SHP77 treated with DMSO at 0.1 percent for 48 hours (cell line): ENCODE measurements at regions not wholly inside any gene's neighbourhood (a gene's known extent, or its start where the extent isn't known, plus 50 kb on each side); places are given as distances from the start of the nearest gene placed in this dataset.

Source experiments
- DNase-seq: peaks from one replicate; lab custom pipeline; 2025; lab: John Stamatoyannopoulos, UW

GRCh38 chr4:31955346-31955745 lies 1235.2 kb downstream of the PCDH7 start:
- DNase-seq, result no peak

GRCh38 chr4:31959972-31960371 lies 1239.8 kb downstream of the PCDH7 start:
- DNase-seq, result no peak

DNA sequence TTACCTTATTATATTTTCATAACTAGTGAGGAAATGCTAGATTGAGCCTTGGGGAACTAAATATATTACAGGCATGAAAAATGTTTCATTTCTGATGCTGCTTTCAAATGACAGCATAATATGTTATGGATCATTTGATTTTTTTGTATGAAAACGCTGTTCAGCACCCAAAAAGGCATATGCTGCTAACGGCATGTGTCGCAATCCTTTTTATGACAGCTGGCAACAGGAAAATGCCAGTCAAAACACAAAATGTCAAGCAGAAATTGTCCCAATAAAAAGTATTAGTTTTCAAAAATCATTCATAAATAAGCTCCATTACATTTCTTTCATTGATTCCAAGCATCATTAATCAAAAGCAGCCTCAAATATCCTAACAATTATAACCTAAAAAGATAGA lies 1244.5 kb downstream of the PCDH7 start:
- no peak for DNase-seq

DNA sequence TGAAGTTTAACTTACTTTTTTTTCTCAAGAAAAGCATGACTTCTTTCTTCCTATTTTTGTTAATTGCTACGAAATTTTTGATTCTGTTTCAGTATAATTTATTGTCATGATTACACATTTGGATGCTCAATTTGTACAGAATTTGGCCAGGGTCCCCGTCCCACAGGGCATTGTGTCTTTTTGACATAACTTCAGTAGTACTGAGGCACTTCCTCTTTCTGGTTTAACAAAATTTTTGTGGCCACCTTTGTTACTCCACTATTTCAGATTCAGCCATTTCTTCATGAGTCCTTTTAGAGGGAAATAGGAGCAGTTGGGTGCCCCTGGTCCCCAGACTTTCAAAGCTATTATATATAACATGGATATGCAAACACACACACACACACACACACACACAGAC lies 1248.7 kb downstream of the PCDH7 start:
- no peak for DNase-seq

- no peak for DNase-seq
Measured at GRCh38 chr4:31974490-31975002, 1254.4 kb downstream of the PCDH7 start.

DNA sequence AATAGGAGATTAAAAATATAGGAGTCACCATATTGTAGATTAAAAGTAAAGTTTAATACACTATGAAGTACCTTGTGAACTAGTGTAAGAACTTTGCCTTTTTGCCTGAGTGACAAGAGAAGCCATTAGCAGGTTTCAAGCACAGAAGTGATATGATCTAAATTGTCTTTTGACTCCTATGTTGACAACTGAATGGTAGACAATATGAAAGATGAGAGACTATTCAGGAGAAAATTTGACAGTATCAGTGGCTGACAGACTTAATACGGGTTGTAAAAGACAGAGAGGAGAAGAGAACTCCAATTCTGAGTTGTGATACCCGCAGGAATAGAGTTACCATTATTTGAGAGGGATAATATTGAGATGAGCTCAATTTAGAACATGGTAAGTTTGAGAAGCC lies 1259.8 kb downstream of the PCDH7 start:
- no peak for DNase-seq

- DNase-seq, result no peak
Measured at GRCh38 chr4:31983246-31983645, 1263.1 kb downstream of the PCDH7 start.

DNA sequence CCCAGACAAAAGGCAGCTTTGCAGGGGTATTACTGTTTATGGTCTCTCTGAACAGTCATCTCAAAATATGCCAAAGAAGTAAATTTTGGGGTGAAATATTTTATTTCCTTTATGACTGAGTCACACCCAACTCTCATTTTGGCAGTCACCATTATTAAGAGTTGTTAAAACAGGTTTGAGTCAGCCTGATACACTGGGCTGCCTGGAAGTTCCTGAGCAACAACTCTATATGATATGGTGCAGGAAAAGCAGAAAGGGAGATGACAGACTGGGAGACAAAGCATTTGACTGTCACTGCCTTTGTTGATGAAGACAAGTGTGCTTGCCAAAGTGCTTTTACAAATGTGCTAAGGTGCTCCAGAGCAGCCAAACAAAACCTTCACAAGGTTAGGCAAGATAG lies 1263.5 kb downstream of the PCDH7 start:
- no peak for DNase-seq

DNA sequence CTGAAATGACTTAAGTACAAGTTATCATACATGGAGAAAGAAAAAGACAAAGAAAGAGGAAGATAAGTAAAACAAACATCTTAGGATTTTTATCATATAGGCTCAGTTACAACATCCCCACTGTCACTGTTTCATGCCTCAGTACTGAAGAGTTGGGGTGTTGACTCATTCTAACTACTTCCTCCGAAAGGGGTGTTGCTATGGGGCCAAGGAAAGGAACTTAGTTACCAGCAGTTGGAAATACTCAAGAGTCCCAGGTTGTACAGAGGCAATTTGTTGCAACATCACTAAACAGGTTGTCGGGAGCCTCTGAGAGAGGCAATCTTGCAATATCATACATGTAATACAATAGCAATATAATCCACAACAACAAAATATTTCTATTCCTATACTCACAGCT lies 1264.7 kb downstream of the PCDH7 start:
- no peak for DNase-seq

DNA sequence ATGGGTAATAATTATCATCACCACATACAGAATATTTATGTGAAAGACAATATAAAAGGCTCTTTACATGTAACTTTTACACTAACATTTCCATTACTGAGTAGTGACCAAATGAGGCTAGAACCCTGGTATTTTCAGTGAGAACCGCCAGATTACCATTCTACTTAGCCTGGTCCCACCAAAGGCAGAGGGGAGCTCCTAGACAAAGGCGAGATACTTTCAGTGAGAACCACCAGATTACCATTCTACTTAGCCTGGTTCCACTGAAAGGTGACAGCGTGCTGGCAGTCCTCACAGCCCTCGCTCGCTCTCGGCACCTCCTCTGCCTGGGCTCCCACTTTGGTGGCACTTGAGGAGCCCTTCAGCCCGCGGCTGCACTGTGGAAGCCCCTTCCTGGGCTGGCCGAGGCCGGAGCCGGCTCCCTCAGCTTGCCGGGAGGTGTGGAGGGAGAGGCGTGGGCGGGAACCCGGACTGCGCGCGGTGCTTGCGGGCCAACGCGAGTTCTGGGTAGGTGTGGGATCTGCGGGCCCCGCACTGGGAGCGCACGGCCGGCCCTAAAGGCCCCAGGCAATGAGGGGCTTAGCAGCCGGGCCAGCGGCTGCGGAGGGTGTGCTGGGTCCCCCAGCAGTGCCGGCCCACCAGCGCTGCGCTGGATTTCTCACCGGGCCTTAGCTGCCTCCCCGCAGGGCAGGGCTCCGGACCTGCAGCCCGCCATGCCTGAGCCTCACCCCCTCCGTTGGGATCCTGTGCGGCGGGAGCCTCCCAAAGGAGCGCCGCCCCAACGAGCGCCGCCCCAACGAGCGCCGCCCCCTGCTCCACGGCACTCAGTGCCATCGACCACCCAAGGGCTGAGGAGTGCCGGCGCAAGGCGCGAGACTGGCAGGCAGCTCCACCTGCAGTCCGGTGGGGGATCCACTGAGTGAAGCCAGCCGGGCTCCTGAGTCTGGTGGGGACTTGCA lies 1276.1 kb downstream of the PCDH7 start:
- peak; percentile 22 for DNase-seq

GRCh38 chr4:31998807-31999206 lies 1278.6 kb downstream of the PCDH7 start:
- DNase-seq, result no peak

GRCh38 chr4:31999848-32000247 lies 1279.7 kb downstream of the PCDH7 start:
- no peak for DNase-seq

GRCh38 chr4:32000846-32001488 lies 1280.8 kb downstream of the PCDH7 start:
- DNase-seq, result no peak

DNA sequence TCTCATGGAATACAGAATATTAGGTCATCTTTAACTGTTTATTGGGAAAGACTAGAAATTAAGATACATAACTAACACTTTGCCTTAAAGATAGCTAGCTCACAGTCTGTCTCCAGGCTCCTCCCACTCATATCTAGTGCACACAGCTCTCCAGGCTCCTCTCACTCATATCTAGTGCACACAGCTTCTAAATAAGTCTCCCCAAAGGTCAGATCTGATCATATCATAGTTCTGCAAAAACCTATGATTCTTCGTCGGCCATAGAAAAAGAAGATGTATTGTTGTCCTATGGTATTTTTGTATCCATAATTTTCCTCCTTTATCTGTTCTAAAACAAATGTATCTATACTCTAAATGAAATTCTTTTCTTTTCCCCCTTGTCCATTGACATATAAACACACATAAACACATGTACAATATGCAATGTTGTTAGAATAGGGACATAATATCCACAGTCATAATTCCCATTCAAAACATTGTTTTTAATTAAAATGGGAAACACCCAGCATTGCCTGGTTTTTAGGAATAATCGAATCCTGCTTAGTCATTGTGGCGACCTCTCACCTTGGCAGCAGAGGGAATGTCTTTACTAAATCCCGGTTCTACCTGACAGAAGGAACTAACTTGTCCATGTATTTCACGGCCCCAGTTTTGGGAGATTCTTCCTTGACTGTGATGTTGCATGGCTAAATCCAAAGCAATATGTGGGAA lies 1282.0 kb downstream of the PCDH7 start:
- DNase-seq, result no peak

DNA sequence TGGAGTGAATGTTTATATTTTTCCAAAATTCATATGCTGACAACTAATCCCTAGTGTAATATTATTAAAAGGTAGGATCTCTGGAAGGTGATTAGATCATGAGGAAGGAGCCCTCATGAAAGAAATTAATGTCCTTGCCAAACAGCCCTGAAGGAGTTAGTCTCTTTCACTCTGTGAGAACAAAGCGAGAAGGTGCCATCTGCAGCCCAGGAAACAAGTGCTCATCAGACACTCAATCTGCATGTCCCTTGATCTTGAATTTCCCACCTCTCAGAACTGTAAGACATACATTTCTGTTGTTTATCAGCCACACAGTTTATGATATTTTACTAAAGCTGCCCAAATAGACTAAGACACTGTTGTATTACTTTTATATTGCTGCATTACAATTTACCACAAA lies 1283.4 kb downstream of the PCDH7 start:
- DNase-seq, result no peak

- DNase-seq, result no peak
Measured at GRCh38 chr4:32010221-32010620, 1290.1 kb downstream of the PCDH7 start.

- DNase-seq, result no peak
Measured at GRCh38 chr4:32022071-32022470, 1301.9 kb downstream of the PCDH7 start.

- DNase-seq, result no peak
Measured at GRCh38 chr4:32025851-32026459, 1305.8 kb downstream of the PCDH7 start.

GRCh38 chr4:32030406-32030805 lies 1310.2 kb downstream of the PCDH7 start:
- no peak for DNase-seq

DNA sequence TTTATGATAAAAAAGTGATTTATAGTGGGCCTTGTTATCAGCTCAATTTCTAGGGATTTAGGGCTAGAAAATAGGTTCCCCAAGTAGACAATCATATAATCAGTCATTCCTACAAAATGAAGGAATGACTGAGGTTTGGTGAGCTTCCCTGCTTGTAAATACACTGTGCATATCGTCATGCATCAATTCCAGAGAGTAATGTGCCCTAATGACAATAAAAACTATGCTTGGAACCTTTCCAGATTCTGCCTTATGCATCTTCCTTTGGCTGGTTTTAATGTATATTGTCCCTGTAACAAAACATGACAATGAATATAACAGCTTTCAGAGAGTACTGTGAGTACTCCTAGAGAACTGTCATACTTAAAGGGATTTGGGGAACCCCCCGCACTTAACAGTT lies 1310.9 kb downstream of the PCDH7 start:
- DNase-seq, result no peak

DNA sequence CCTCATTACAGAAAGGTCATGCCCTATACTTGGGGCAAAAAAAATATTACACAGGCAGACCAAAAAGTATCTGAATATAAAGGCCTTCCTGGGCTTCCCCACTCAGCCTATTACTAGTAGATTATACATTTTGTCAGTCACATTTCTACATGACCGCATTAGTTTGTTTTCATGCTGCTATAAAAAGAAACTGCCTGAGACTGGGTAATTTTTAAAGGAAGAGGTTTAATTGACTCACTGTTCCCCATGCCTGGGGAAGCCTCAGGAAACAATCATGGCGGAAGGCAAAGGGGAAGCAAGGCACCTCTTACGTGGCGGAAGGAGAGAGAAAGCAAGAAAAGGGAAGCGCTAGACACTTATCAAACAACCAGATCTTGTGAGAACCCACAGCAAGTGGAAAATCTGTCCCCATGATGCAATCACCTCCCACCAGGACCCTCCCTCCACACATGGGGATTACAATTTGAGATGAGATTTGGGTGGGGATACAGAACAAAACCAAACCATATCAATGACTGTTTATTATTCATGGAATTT lies 1312.0 kb downstream of the PCDH7 start:
- no peak for DNase-seq

- no peak for DNase-seq
Measured at GRCh38 chr4:32037399-32037798, 1317.2 kb downstream of the PCDH7 start.
